ENCODE measurements at regions not wholly inside any gene's neighbourhood (a gene's known extent, or its start where the extent isn't known, plus 50 kb on each side); places are given as distances from the start of the nearest gene placed in this dataset.

DNA sequence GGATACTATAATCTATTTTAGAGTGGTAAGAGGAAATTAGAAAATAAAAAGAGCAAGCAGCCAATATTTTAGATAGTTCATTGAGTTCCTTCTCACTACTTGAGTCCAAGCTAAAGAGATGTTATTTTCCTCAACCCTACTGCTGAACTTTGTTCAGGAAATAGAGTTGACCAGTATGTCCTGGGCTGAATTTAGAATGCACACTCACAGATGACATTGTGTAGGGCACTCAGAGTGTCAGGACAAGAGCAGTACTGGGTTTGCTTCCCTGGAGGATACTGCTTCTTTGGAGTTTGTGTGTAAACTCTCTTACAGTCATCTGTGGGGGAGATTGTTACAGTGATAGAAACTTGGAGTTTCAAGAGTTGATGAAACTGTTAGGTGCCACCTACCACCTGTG lies 80.0 kb upstream of the AGBL1 start:
- TF ChIP-seq, protein P1, sequence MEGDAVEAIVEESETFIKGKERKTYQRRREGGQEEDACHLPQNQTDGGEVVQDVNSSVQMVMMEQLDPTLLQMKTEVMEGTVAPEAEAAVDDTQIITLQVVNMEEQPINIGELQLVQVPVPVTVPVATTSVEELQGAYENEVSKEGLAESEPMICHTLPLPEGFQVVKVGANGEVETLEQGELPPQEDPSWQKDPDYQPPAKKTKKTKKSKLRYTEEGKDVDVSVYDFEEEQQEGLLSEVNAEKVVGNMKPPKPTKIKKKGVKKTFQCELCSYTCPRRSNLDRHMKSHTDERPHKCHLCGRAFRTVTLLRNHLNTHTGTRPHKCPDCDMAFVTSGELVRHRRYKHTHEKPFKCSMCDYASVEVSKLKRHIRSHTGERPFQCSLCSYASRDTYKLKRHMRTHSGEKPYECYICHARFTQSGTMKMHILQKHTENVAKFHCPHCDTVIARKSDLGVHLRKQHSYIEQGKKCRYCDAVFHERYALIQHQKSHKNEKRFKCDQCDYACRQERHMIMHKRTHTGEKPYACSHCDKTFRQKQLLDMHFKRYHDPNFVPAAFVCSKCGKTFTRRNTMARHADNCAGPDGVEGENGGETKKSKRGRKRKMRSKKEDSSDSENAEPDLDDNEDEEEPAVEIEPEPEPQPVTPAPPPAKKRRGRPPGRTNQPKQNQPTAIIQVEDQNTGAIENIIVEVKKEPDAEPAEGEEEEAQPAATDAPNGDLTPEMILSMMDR (IDR thresholded peaks at IDR 0.05; ENCODE audit: low read depth, low read length): no peak
- TF ChIP-seq POLR2A (IDR thresholded peaks at IDR 0.05; ENCODE audit: extremely low read depth, insufficient read length): no peak
- no peak for TF ChIP-seq MYC (IDR thresholded peaks at IDR 0.05; ENCODE audit: low read depth, low read length)
